ENCODE measurements at regions not wholly inside any gene's neighbourhood (a gene's known extent, or its start where the extent isn't known, plus 50 kb on each side); places are given as distances from the start of the nearest gene placed in this dataset.

- TF ChIP-seq POLR2A (IDR thresholded peaks at IDR 0.05; ENCODE audit: low read depth, low read length) (no peak), MAZ (IDR thresholded peaks at IDR 0.05; ENCODE audit: borderline replicate concordance, low read depth, low read length) (no peak), CEBPB (IDR thresholded peaks at IDR 0.05; ENCODE audit: low read depth, low read length) (no peak), RAD21 (IDR thresholded peaks at IDR 0.05; ENCODE audit: low read length) (no peak), CTCF (conservative IDR thresholded peaks at IDR 0.05; ENCODE audit: low read depth, low read length) (no peak)
Measured at GRCh38 chr2:155755481-155755880, 577.0 kb downstream of the NR4A2 start.

Data from IMR-90 (cell line).